SK-N-MC (cell line): ENCODE measurements at regions not wholly inside any gene's neighbourhood (a gene's known extent, or its start where the extent isn't known, plus 50 kb on each side); places are given as distances from the start of the nearest gene placed in this dataset.
"Not testable (repeated sequence)": the region's sequence is repeated elsewhere in the genome, so short reads cannot be mapped to it uniquely, and the experiment has no call there.

Experiments
- EZH2 ChIP-seq: fragments of 200-600 bp; sonication (generic); IDR thresholded peaks from one replicate; pipeline ENCODE4 v1.6.1; 2017; ENCODE audit warnings: antibody characterized with exemption
- FOXP2 ChIP-seq: optimal IDR thresholded peaks from 2 replicates; pipeline ENCODE3; 2011; ENCODE audit warnings: mild to moderate bottlenecking, moderate library complexity; ENCODE audit not compliant: insufficient read depth; ENCODE audit errors: extremely low read length, control extremely low read depth
- POLR2AphosphoS5 ChIP-seq: IDR thresholded peaks from 2 replicates; pipeline ENCODE4 v1.6.1; 2012; ENCODE audit warnings: mild to moderate bottlenecking, low read depth, low read length, borderline replicate concordance

GRCh38 chr16:46394149-46394548 lies 227.0 kb downstream of the SHCBP1 start:
- not testable (repeated sequence) for TF ChIP-seq EZH2, POLR2AphosphoS5, FOXP2
